ENCODE measurements at regions not wholly inside any gene's neighbourhood (a gene's known extent, or its start where the extent isn't known, plus 50 kb on each side); places are given as distances from the start of the nearest gene placed in this dataset.
"Not testable (repeated sequence)": the region's sequence is repeated elsewhere in the genome, so short reads cannot be mapped to it uniquely, and the experiment has no call there.

DNA sequence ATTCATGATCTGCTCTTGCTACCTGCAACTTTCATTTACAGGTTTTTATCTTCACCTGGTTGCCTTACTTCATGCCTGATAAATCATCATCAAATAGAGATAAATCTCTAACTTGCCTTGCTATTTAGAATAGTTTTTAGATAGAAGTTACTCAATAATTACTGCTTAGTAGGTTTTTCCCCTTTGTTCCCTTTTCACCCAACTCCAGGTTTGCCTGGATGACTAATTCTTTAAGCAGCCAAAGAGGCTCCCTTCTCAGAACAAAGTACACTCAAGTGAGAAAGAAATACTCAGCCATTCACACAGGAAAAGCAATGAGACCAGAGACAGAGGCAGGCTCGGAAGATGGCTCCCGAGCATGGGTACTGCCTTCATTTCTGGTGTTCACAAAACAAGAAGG is 268.1 kb upstream of the CRBN start:
- no peaks in the 10 kb centered on the region for H3K9me3 ChIP-seq
- no peak for DNase-seq
- TF ChIP-seq, protein P1, sequence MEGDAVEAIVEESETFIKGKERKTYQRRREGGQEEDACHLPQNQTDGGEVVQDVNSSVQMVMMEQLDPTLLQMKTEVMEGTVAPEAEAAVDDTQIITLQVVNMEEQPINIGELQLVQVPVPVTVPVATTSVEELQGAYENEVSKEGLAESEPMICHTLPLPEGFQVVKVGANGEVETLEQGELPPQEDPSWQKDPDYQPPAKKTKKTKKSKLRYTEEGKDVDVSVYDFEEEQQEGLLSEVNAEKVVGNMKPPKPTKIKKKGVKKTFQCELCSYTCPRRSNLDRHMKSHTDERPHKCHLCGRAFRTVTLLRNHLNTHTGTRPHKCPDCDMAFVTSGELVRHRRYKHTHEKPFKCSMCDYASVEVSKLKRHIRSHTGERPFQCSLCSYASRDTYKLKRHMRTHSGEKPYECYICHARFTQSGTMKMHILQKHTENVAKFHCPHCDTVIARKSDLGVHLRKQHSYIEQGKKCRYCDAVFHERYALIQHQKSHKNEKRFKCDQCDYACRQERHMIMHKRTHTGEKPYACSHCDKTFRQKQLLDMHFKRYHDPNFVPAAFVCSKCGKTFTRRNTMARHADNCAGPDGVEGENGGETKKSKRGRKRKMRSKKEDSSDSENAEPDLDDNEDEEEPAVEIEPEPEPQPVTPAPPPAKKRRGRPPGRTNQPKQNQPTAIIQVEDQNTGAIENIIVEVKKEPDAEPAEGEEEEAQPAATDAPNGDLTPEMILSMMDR (IDR thresholded peaks at IDR 0.05; ENCODE audit: low read depth, low read length), result no peak

DNA sequence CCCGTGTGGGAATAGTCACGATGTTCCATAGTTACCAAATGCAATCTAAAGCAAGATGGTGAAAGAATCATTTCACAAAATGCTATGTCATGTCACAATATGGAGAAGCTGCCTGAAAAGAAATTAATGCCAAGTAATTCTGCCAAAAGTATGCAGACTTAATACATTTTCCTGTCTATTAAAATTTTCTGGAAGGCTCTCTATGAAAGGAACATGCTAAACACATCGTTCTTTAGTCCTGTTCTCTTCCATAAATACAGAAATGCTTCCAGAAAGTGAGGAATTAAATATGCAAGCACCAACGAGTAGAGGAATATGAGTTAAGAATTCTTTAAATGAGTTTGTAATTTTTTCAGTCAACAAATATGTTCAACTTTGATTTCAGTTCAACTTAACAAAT is 266.8 kb upstream of the CRBN start:
- Histone ChIP-seq H3K4me3 (ENCODE audit: low read depth, low read length) (no peak overlapping the region), H3K4me1 (no peaks in the 10 kb centered on the region), H3K36me3 (no peaks in the 10 kb centered on the region), H3K27me3 (no peaks in the 10 kb centered on the region), H3K9me3 (no peaks in the 10 kb centered on the region)
- DNase-seq, result no peak
- TF ChIP-seq, protein P1 (IDR thresholded peaks at IDR 0.05; ENCODE audit: low read depth, low read length), result no peak

More for the DNA sequence above, 268.1 kb upstream of the CRBN start:
- Histone ChIP-seq H3K27me3 (no peaks in the 10 kb centered on the region), H3K4me1 (no peaks in the 10 kb centered on the region), H3K4me3 (ENCODE audit: low read depth, low read length) (no peak overlapping the region), H3K36me3 (no peaks in the 10 kb centered on the region)

DNA sequence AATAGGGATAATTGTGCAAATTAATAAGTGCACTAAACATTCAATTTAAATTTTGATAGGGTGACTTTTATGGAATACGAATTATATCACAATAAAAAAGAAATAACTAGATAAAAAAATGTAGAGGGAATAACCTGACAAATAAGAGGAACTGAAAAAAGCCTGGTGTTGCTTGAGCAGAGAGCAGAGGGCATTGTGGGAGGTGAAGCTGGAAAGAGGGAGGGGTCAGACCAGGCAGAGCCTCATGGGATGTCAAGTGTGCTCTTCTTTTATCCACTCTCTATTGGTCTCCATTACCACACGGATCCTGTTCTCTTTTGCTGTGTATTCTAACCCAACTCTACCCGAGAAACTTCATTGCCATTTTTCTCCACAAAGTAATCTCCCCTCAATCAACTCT is 264.0 kb upstream of the CRBN start:
- DNase-seq, result no peak
- H3K4me3 ChIP-seq (ENCODE audit: low read depth, low read length), result no peak overlapping the region

DNA sequence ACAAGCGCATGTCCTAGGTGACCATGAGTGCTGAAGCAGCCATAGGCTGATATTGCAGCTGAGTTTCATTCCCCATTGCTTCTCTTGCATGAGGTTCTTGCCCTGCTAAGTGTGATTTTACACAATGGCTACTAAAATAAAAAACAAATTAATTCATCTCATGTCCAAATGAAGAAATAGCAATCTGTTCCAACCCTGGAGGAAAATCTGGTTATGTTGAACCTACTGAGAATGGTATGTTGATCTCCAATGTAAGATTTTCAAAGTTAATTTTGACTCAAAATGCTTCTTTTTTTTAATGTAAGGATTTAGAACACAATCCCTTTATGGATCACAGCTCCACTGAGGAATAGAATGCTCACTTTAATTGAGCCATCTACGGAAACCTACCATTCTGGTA is 254.2 kb upstream of the CRBN start:
- Histone ChIP-seq H3K36me3 (no peaks in the 10 kb centered on the region), H3K4me1 (no peaks in the 10 kb centered on the region), H3K9me3 (no peaks in the 10 kb centered on the region), H3K27me3 (no peaks in the 10 kb centered on the region), H3K4me3 (ENCODE audit: low read depth, low read length) (no peak overlapping the region)
- no peak for DNase-seq
- TF ChIP-seq, protein P1 (IDR thresholded peaks at IDR 0.05; ENCODE audit: low read depth, low read length), result no peak

More for the DNA sequence above, 264.0 kb upstream of the CRBN start:
- H3K36me3 ChIP-seq, result no peaks in the 10 kb centered on the region
- no peaks in the 10 kb centered on the region for H3K9me3 ChIP-seq
- TF ChIP-seq, protein P1 (IDR thresholded peaks at IDR 0.05; ENCODE audit: low read depth, low read length), result no peak
- no peaks in the 10 kb centered on the region for H3K4me1 ChIP-seq
- H3K27me3 ChIP-seq, result no peaks in the 10 kb centered on the region

DNA sequence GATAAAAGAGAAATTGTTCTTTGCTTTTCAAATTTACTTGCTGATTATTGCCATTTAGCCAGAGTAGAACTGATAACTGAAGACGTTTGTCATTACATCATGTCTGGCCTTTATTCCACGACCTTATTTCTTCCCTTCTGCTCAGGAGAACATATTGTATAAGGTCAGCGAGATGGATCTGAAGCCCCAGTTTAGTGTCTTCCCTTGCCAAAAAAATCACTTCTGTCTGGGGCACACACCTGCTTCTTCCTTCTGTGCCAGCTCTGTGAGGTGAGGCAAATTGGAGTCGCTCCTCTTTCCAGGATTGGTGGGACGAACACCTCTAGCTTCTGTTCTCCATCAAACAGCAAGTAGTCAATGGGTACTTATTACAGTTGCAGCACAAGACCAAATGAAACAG is 250.3 kb upstream of the CRBN start:
- no peak for DNase-seq
- H3K4me3 ChIP-seq (ENCODE audit: low read depth, low read length), result no peak overlapping the region
- TF ChIP-seq, protein P1 (IDR thresholded peaks at IDR 0.05; ENCODE audit: low read depth, low read length), result no peak

DNA sequence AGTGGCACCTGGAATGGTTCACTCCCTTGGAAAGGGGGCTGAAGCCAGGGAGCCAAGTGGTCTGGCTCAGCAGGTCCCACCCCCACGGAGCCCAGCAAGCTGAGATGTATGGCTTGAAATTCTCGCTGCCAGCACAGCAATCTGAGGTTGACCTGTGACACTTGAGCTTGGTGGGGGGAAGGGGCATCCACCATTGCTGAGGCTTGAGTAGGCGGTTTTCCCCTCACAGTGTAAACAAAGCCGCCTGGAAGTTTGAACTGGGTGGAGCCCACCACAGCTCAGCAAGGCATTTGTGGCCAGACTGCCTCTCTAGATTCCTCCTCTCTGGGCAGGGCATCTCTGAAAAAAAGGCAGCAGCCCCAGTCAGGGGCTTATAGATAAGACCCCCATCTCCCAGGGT is 228.2 kb upstream of the CRBN start:
- H3K9me3 ChIP-seq; H3K36me3 ChIP-seq; H3K27me3 ChIP-seq; H3K4me3 ChIP-seq (ENCODE audit: low read depth, low read length); H3K4me1 ChIP-seq; DNase-seq: not testable (repeated sequence)

More for the DNA sequence above, 250.3 kb upstream of the CRBN start:
- Histone ChIP-seq H3K4me1 (no peaks in the 10 kb centered on the region), H3K9me3 (no peaks in the 10 kb centered on the region), H3K36me3 (no peaks in the 10 kb centered on the region), H3K27me3 (no peaks in the 10 kb centered on the region)

DNA sequence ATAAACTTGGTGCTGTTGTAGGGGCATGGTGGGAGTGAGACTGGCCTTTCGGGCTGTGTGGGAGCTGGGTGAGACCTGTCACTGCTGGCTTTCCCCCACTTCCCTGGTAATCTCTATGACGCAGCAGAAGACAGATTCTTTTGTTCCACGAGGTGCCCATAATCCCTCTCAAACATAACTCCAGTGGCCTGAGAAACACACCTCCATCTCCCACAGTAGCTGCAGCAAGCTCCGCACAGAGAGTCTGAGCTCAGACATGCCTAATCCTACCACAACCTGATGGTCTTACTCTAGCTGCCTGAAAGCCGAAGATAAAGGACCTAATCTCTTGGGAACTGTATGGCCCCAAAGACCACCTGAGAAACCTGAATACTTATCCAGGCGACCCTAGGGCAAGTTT is 225.6 kb upstream of the CRBN start:
- Histone ChIP-seq H3K27me3 (no peaks in the 10 kb centered on the region), H3K36me3 (no peaks in the 10 kb centered on the region), H3K9me3 (no peaks in the 10 kb centered on the region), H3K4me1 (no peaks in the 10 kb centered on the region), H3K4me3 (ENCODE audit: low read depth, low read length) (no peak overlapping the region)
- TF ChIP-seq, protein P1 (IDR thresholded peaks at IDR 0.05; ENCODE audit: low read depth, low read length), result no peak
- no peak for DNase-seq
